PC-3 (cell line): ENCODE measurements at regions not wholly inside any gene's neighbourhood (a gene's known extent, or its start where the extent isn't known, plus 50 kb on each side); places are given as distances from the start of the nearest gene placed in this dataset.

Experiments
- ATAC-seq: fragments of 200-7000 bp; cut with Tn5 transposase; 2 replicates; pipeline ENCODE4 v1.9.1; 2020; ENCODE audit warnings: mild to moderate bottlenecking, moderate library complexity
- BruUV-seq: library from RNA; stranded (reverse); fragments of 400-500 nt; replicated peaks from 2 replicates; lab custom pipeline; 2021; lab: Mats Ljungman, UMichigan
- CTCF ChIA-PET: fragments of 300-600 bp; sonication (Branson Sonifier 250); formaldehyde crosslinking; loops from one replicate; lab custom pipeline; 2022; ENCODE audit warnings: antibody characterized with exemption; lab: Charles Lee
- POLR2A ChIA-PET: fragments of 300-600 bp; sonication (Branson Sonifier 250); formaldehyde crosslinking; loops from one replicate; lab custom pipeline; 2022; ENCODE audit warnings: antibody characterized with exemption; ENCODE audit not compliant: unreplicated experiment; lab: Charles Lee
- DNase-seq: peaks from one replicate; pipeline ENCODE4 v3.0.0-alpha.2; 2015
- H2AFZ ChIP-seq: fragments of 300-600 bp; sonication (generic); 2 replicates; pipeline ENCODE4 v1.6.0; 2016; ENCODE audit warnings: antibody characterized with exemption, low read length
- H3F3A ChIP-seq: fragments of 300-600 bp; sonication (generic); one replicate; pipeline ENCODE4 v1.6.0; 2017; ENCODE audit warnings: antibody characterized with exemption, low read length, control low read depth, mild to moderate bottlenecking; ENCODE audit not compliant: unreplicated experiment
- H3K27ac ChIP-seq: fragments of 300-600 bp; sonication (generic); 2 replicates; pipeline ENCODE4 v1.5.1; 2016; ENCODE audit warnings: mild to moderate bottlenecking, low read length
- H3K27me3 ChIP-seq: fragments of 300-600 bp; sonication (generic); 2 replicates; pipeline ENCODE4 v1.6.1; 2016; ENCODE audit warnings: low read length, mixed read lengths
- H3K36me3 ChIP-seq: fragments of 300-600 bp; sonication (generic); 2 replicates; pipeline ENCODE4 v1.6.1; 2016; ENCODE audit warnings: low read depth, mixed run types, low read length, mixed read lengths
- H3K4me1 ChIP-seq: fragments of 300-600 bp; sonication (generic); 2 replicates; pipeline ENCODE4 v1.5.1; 2016; ENCODE audit warnings: low read length; ENCODE audit not compliant: insufficient read depth
- H3K4me2 ChIP-seq: fragments of 300-600 bp; sonication (generic); 2 replicates; pipeline ENCODE4 v1.6.0; 2016; ENCODE audit warnings: low read length
- H3K4me3 ChIP-seq: fragments of 300-600 bp; sonication (generic); 2 replicates; pipeline ENCODE4 v1.5.1; 2016; ENCODE audit warnings: mild to moderate bottlenecking, low read length, mixed read lengths
- H3K79me2 ChIP-seq: fragments of 300-600 bp; sonication (generic); 2 replicates; pipeline ENCODE4 v1.6.1; 2017; ENCODE audit warnings: low read length, mixed read lengths
- H3K9ac ChIP-seq: fragments of 300-600 bp; sonication (generic); 2 replicates; pipeline ENCODE4 v1.6.0; 2016; ENCODE audit warnings: mild to moderate bottlenecking, low read length
- H3K9me2 ChIP-seq: fragments of 300-600 bp; sonication (generic); replicated peaks from 2 replicates; pipeline ENCODE4 v1.6.1; 2016; ENCODE audit warnings: mixed run types, low read length, mixed read lengths
- H3K9me3 ChIP-seq: fragments of 300-600 bp; sonication (generic); 2 replicates; pipeline ENCODE4 v1.6.1; 2016; ENCODE audit warnings: low read length, mixed read lengths
- H4K20me1 ChIP-seq: fragments of 300-600 bp; sonication (generic); 2 replicates; pipeline ENCODE4 v1.6.1; 2016; ENCODE audit warnings: low read length, mixed read lengths
- EZH2 ChIP-seq: fragments of 300-600 bp; sonication (generic); IDR thresholded peaks from one replicate; pipeline ENCODE4 v1.6.1; 2017; ENCODE audit warnings: antibody characterized with exemption, mild to moderate bottlenecking, low read length; ENCODE audit not compliant: unreplicated experiment
- EZH2phosphoT487 ChIP-seq: fragments of 300-600 bp; sonication (generic); IDR thresholded peaks from 2 replicates; pipeline ENCODE4 v1.6.1; 2018; ENCODE audit warnings: mild to moderate bottlenecking, antibody characterized with exemption, low read length, borderline replicate concordance
- intact Hi-C: fragments of 100-400 bp; cut with micrococcal nuclease; formaldehyde crosslinking; loops from 2 replicates; pipeline ENCODE4 v1.9.0; 2023
- TF ChIP-seq, protein P1 (sequence below): fragments of 300-600 bp; sonication (generic); conservative IDR thresholded peaks from 2 replicates; pipeline ENCODE4 v1.5.1; 2017; ENCODE audit warnings: antibody characterized with exemption, low read depth, mild to moderate bottlenecking, low read length

DNA sequence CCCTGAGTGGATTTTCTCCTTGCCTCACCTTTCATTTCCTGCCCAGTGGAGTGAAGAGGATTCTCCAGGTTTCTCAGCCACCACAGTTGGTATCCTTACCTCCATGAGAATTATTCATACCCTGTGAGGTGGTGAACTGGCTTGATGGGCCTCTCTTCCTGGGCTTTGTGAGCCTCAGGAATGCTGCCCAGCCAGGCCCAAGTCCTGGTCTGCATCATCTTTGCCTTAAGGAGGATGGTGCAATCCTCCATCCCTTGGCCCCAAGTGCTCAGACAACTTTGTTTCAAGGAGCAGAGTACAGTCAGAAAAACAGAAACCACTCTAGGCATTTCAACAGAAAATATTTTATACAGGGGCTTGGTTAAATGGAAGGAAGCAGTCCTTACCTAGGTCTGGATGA lies 114.2 kb upstream of the CADM1 start:
- no peaks in the 10 kb centered on the region for H3K36me3 ChIP-seq
- ATAC-seq (no peak), DNase-seq (no peak)
- ChIA-PET CTCF (no interaction called here), POLR2A (no interaction called here)
- no peak overlapping the region for H3K27ac ChIP-seq
- H3K4me1 ChIP-seq, result no peaks in the 10 kb centered on the region
- H3K9me2 ChIP-seq, result no peaks in the 10 kb centered on the region
- no peaks in the 10 kb centered on the region for H3F3A ChIP-seq
- no peak overlapping the region for H3K9ac ChIP-seq
- TF ChIP-seq, protein P1, sequence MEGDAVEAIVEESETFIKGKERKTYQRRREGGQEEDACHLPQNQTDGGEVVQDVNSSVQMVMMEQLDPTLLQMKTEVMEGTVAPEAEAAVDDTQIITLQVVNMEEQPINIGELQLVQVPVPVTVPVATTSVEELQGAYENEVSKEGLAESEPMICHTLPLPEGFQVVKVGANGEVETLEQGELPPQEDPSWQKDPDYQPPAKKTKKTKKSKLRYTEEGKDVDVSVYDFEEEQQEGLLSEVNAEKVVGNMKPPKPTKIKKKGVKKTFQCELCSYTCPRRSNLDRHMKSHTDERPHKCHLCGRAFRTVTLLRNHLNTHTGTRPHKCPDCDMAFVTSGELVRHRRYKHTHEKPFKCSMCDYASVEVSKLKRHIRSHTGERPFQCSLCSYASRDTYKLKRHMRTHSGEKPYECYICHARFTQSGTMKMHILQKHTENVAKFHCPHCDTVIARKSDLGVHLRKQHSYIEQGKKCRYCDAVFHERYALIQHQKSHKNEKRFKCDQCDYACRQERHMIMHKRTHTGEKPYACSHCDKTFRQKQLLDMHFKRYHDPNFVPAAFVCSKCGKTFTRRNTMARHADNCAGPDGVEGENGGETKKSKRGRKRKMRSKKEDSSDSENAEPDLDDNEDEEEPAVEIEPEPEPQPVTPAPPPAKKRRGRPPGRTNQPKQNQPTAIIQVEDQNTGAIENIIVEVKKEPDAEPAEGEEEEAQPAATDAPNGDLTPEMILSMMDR, result no peak
- no peak for TF ChIP-seq EZH2phosphoT487
- no peak for TF ChIP-seq EZH2
- H3K27me3 ChIP-seq, result no peaks in the 10 kb centered on the region
- no peak overlapping the region for H3K4me3 ChIP-seq
- no TSS peak for BruUV-seq
- H4K20me1 ChIP-seq, result no peaks in the 10 kb centered on the region
- no peak overlapping the region for H3K4me2 ChIP-seq
- intact Hi-C loops, result no loop called here
- H2AFZ ChIP-seq, result no peak overlapping the region
- H3K79me2 ChIP-seq, result no peaks in the 10 kb centered on the region
- H3K9me3 ChIP-seq, result 0 out of 2 replicates have a peak, but pooled peaks cover 29% of the 10 kb centered on the region

DNA sequence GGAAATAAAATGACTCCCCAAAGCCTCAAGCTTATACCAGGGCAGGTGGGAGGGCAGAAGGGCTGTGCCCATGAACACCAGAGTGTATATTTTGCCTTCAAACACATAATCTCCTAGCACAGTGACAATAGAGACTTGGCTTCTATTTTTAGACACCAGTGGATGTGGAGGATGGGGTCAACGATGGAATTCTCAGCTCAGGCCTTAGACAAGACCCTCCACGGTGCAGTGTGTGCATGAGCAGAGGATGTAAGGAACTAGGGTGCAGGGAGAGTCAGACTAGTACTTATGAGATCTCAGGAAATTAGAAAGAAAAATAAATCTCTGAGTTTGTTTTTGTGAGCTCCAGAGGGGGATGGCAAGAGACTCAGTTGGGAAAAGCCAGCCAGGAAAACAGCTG lies 113.6 kb upstream of the CADM1 start:
- 0 out of 2 replicates have a peak, but pooled peaks cover 29% of the 10 kb centered on the region for H3K9me3 ChIP-seq
- no peak overlapping the region for H3K4me2 ChIP-seq
- H4K20me1 ChIP-seq, result no peaks in the 10 kb centered on the region
- H3K27me3 ChIP-seq, result no peaks in the 10 kb centered on the region
- H3F3A ChIP-seq, result no peaks in the 10 kb centered on the region
- H3K79me2 ChIP-seq, result no peaks in the 10 kb centered on the region
- no peaks in the 10 kb centered on the region for H3K4me1 ChIP-seq
- TF ChIP-seq, protein P1, result no peak
- no peak for TF ChIP-seq EZH2
- TF ChIP-seq EZH2phosphoT487, result no peak
- POLR2A ChIA-PET, result no interaction called here
- intact Hi-C loops, result no loop called here
- no peak overlapping the region for H2AFZ ChIP-seq
- ATAC-seq (no peak), DNase-seq (no peak)
- no peaks in the 10 kb centered on the region for H3K9me2 ChIP-seq
- H3K9ac ChIP-seq, result no peak overlapping the region
- H3K27ac ChIP-seq, result no peak overlapping the region
- no peak overlapping the region for H3K4me3 ChIP-seq
- CTCF ChIA-PET, result no interaction called here
- BruUV-seq, result no TSS peak
- no peaks in the 10 kb centered on the region for H3K36me3 ChIP-seq

DNA sequence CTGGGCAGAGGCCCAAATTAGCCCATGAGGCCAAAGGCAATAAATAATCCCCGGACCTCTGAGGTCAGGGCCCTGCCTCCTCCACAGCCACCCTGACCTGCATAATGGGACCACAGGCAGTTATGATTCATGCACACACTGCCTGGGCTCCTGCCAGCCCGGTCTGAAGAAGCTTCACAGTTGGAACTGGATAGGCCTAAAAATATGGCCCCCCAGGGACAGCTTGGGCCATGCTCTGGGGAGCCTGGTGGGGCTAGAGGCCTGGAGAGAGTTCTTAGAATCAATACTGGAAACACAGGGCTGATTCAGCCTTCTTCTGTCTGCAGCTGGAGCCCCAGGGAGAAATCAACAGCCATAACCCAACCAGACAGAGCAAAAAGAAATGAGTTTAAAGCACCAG lies 112.8 kb upstream of the CADM1 start:
- ATAC-seq (no peak), DNase-seq (no peak)
- H3K79me2 ChIP-seq, result no peaks in the 10 kb centered on the region
- H3K9me3 ChIP-seq, result 0 out of 2 replicates have a peak, but pooled peaks cover 26% of the 10 kb centered on the region
- no peaks in the 10 kb centered on the region for H3K4me1 ChIP-seq
- ChIA-PET CTCF (no interaction called here), POLR2A (no interaction called here)
- TF ChIP-seq, protein P1, result no peak
- TF ChIP-seq EZH2 (no peak), EZH2phosphoT487 (no peak)
- no peaks in the 10 kb centered on the region for H4K20me1 ChIP-seq
- H3K9ac ChIP-seq, result no peak overlapping the region
- no peak overlapping the region for H2AFZ ChIP-seq
- no peaks in the 10 kb centered on the region for H3K36me3 ChIP-seq
- no peak overlapping the region for H3K27ac ChIP-seq
- H3K27me3 ChIP-seq, result no peaks in the 10 kb centered on the region
- H3K4me2 ChIP-seq, result no peak overlapping the region
- H3K9me2 ChIP-seq, result no peaks in the 10 kb centered on the region
- no peaks in the 10 kb centered on the region for H3F3A ChIP-seq
- no TSS peak for BruUV-seq
- intact Hi-C loops, result no loop called here
- H3K4me3 ChIP-seq, result no peak overlapping the region
